ENCODE measurements at regions not wholly inside any gene's neighbourhood (a gene's known extent, or its start where the extent isn't known, plus 50 kb on each side); places are given as distances from the start of the nearest gene placed in this dataset.

GRCh38 chr1:75993661-75994060 is 61.5 kb upstream of the ASB17 start:
- TF ChIP-seq CTCF (IDR thresholded peaks at IDR 0.05): no peak
- TF ChIP-seq POLR2AphosphoS5 (IDR thresholded peaks at IDR 0.05): no peak
